Duodenal mucosa (tissue), 2 donors: ENCODE measurements at regions not wholly inside any gene's neighbourhood (a gene's known extent, or its start where the extent isn't known, plus 50 kb on each side); places are given as distances from the start of the nearest gene placed in this dataset.

Experiments used
- H3K27ac ChIP-seq: one replicate; pipeline ENCODE4 v1.7.0; 2013; ENCODE audit warnings: low read depth, low read length
- H3K27me3 ChIP-seq, 2 donors: one replicate each; pipeline ENCODE4 v1.7.0; 2013; ENCODE audit warnings: low read length in 2 of 2, control low read depth in 1 of 2; ENCODE audit not compliant: insufficient read depth in 2 of 2, control insufficient read depth in 1 of 2
- H3K36me3 ChIP-seq, 2 donors: one replicate each; pipeline ENCODE4 v1.7.0; 2013; ENCODE audit warnings: low read length in 2 of 2, control low read depth in 1 of 2; ENCODE audit not compliant: insufficient read depth in 2 of 2, control insufficient read depth in 1 of 2
- H3K4me1 ChIP-seq, 2 donors: one replicate each; pipeline ENCODE4 v1.7.0; 2013; ENCODE audit warnings: low read length in 2 of 2, control low read depth in 1 of 2; ENCODE audit not compliant: insufficient read depth in 2 of 2, control insufficient read depth in 1 of 2
- H3K4me3 ChIP-seq, 2 donors: one replicate each; pipeline ENCODE4 v1.7.0; 2013; ENCODE audit warnings: low read length in 2 of 2, low read depth in 1 of 2
- H3K9ac ChIP-seq, 2 donors: one replicate each; pipeline ENCODE4 v1.7.0; 2013; ENCODE audit warnings: low read length in 2 of 2, low read depth in 1 of 2
- H3K9me3 ChIP-seq, 2 donors: one replicate each; pipeline ENCODE4 v1.7.0; 2013; ENCODE audit warnings: low read length in 2 of 2, control low read depth in 1 of 2; ENCODE audit not compliant: control insufficient read depth in 1 of 2

DNA sequence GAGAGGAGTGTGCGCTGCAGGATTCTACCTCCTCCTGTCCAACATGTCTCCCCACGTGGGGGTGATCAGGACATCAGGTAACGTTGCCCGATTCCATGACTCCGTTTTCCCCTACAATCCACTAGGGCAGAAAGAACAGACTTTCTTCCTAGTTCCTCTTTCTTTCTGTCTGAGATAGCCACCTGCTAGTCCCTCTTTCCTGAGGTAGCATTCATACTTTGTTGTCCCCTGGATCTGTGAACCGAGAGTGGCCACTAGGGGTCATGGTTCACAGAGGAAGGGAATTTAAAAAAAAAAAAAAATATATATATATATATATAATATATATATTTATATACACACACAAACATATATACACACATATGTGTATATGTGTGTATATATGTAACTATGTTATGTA, 210.0 kb upstream of the ZNF521 start:
- H3K4me1 ChIP-seq, result no peaks in the 10 kb centered on the region
- no peaks in the 10 kb centered on the region for H3K27me3 ChIP-seq
- H3K9ac ChIP-seq, result no peak overlapping the region
- no peak overlapping the region for H3K27ac ChIP-seq
- no peaks in the 10 kb centered on the region for H3K9me3 ChIP-seq
- H3K36me3 ChIP-seq, result no peaks in the 10 kb centered on the region
- no peak overlapping the region for H3K4me3 ChIP-seq

DNA sequence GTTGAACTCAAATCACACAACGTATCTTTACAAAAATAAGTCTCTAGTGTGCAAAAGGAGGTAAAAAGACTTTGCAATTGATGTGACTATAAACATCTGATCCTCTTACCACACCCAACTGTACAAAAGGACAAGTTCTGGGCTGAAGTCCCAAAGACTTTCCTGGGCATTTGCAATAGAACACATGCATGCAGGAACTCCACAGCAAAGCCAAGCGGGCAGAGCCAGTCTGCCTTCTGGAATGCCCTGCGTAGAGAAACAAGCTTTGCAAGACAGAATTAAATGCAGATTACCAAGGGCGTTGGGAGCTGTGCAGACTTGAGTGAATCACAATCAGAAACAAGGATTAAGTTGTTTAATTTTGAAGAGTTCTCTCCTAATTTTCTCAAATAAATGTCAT, 208.4 kb upstream of the ZNF521 start:
- Histone ChIP-seq H3K9me3 (no peaks in the 10 kb centered on the region), H3K9ac (no peak overlapping the region), H3K27ac (no peak overlapping the region), H3K4me3 (no peak overlapping the region), H3K4me1 (no peaks in the 10 kb centered on the region), H3K27me3 (no peaks in the 10 kb centered on the region), H3K36me3 (no peaks in the 10 kb centered on the region)

DNA sequence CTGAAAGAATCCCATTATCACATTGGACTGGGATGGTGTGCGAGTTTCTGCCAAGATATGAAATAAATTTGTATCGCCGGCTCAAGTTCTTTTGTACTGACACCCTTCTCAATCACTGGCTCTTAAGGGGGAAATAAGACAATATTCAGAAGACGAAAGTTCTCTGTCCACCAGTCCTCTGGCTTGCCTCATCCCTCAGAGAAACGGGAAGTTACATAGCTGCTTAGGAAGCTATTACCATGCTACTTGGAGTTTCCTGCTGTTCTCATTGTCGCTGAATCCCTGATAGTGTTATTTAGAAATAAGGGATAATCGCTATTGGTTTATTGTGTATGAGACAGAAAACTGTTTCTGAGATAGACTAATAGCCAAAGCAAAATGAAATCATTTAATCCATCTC, 205.0 kb upstream of the ZNF521 start:
- Histone ChIP-seq H3K9ac (no peak overlapping the region), H3K4me3 (no peak overlapping the region), H3K27ac (no peak overlapping the region), H3K4me1 (no peaks in the 10 kb centered on the region), H3K9me3 (no peaks in the 10 kb centered on the region), H3K27me3 (no peaks in the 10 kb centered on the region), H3K36me3 (no peaks in the 10 kb centered on the region)

DNA sequence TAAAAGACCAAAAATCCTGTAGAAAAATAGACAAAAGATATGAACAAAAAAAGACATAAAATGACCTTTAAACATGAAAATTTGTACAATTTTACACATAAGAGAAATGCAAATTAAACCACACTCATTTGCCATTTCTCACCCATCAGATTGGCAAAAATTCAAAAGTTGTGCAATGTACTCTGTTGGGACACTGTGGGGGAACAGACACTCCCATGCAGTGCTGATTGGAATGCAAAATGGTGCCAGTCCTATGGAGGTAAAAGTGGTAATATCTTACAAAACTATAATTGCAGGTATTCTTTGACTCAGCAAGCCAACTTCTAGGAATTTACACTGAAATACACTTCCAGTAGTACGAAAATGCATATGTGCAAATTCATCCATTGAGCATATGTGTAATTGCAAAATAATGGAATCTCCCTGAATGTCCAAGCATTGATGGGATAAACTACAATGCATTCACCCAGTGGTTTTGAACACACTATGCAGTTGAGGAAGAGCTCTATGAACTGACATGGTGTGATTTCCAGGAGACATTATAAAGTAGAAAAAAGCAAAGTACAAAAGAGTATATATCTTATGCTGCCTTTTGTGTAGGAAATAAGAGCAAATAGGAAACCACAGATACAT, 201.8 kb upstream of the ZNF521 start:
- H3K9ac ChIP-seq, result no peak overlapping the region
- H3K27ac ChIP-seq, result no peak overlapping the region
- no peak overlapping the region for H3K4me3 ChIP-seq
- no peaks in the 10 kb centered on the region for H3K4me1 ChIP-seq
- no peaks in the 10 kb centered on the region for H3K36me3 ChIP-seq
- H3K9me3 ChIP-seq, result no peaks in the 10 kb centered on the region
- no peaks in the 10 kb centered on the region for H3K27me3 ChIP-seq

DNA sequence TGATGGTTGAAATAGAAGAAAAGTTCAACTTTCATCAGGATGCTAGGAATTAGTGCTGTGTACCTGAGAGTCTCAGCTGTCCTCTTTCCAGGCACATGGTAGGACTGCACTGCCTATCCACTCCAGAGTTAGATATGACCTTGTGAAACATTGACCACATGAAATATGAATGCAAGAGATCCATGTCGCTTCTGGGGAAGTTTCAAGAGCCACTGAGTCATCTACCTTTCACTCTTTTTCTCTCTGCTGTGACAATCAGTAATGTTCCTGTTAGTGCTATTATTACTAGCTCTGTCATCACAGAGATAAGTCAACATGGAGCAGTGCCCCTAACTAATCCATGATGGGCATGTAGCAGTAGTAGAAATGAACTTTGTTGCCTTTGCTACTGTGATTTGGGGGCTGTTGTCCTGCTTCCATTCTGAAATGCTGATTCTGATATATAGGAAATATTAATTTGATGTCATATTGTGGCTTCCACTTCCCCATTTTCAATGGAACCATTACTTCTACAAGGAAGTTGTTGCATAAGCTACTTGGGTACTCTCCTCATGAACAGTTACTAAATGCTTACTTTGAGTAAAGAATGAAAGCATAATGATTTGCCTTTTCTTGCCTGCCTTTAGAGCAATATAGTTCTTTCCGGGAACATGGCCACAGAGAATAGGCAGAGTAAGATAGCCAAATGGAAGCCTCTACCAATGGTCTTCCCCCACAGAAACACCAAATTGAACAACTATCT, 192.8 kb upstream of the ZNF521 start:
- Histone ChIP-seq H3K36me3 (no peaks in the 10 kb centered on the region), H3K9ac (no peak overlapping the region), H3K4me1 (no peaks in the 10 kb centered on the region), H3K27ac (no peak overlapping the region), H3K4me3 (no peak overlapping the region), H3K27me3 (no peaks in the 10 kb centered on the region), H3K9me3 (no peaks in the 10 kb centered on the region)

DNA sequence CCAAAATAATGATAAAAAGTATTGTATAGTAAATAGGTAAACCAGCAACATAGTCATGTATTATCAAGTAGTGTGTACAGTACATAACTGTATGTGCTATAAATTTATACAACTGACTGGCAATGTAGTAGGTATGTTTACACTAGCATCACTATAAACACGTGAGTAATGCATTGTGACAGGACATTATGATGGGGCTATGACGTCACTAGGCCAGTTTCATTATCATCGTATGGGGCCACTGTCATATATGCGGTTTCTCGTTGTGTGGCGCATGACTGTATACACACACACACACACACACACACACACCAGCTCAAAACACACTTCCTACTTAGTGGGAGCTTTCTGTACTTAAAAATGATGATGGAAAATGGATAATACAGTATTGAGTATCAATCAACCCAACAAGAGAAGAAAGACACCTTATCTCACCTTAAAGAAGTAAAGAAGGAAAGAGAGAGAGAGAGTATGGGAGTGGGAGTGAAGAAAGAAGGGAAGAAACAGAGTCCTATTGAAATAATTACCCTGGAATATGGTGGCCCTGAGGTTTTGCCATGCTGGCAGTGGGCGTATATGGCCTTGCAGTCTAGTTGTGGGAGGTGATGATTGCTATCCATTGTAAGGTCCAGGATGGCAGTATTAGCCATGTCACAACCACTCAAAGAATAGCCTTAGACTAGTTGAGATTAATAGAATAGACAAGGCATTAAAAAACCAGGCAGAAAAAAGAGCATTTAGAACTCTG, 186.4 kb upstream of the ZNF521 start:
- Histone ChIP-seq H3K9ac (no peak overlapping the region), H3K4me1 (no peaks in the 10 kb centered on the region), H3K36me3 (no peaks in the 10 kb centered on the region), H3K9me3 (peaks cover 0 to under 1% of the 10 kb centered on the region in 2 donors), H3K4me3 (no peak overlapping the region), H3K27ac (no peak overlapping the region), H3K27me3 (no peaks in the 10 kb centered on the region)

DNA sequence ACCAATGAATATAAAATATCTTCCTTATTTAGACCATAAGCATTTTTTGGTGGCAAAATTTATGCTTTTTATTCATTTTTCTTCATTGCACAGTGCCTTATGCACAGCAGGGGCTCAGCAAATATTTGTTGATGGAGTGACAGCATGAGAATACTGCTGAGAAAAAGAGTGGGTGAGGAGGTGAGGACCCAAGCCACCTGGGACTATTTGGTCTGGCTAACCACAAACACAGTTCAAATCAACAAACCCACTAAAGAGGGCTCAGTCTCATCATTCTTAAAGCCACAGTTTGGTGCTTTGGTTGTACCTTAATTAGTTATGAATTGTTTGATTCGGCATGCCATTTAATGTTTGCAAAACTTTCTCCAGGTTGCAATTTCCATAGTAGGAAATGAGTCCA, 183.5 kb upstream of the ZNF521 start:
- Histone ChIP-seq H3K4me3 (no peak overlapping the region), H3K36me3 (no peaks in the 10 kb centered on the region), H3K27ac (no peak overlapping the region), H3K4me1 (no peaks in the 10 kb centered on the region), H3K27me3 (no peaks in the 10 kb centered on the region), H3K9ac (no peak overlapping the region), H3K9me3 (peaks cover 0 to 3% of the 10 kb centered on the region in 2 donors)

DNA sequence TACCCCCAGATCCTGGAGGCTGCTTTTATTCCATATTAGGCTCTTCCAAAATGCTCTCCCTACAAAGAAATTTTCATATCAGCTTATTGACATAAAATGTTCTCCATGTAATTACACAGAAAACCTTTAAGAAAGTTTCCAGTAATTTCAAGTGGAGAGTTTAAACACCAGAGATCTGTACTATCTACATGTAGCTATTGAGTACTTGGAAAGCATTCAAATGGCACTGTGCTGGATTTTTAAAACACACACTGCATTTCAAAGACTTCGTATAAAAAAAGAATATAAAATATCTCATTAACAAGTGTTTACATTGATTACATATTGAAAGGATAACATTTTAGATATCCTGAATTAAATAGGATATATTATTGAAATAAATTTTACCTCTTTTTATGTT, 182.4 kb upstream of the ZNF521 start:
- H3K27me3 ChIP-seq, result no peaks in the 10 kb centered on the region
- peaks cover 0 to 3% of the 10 kb centered on the region in 2 donors for H3K9me3 ChIP-seq
- no peaks in the 10 kb centered on the region for H3K36me3 ChIP-seq
- no peak overlapping the region for H3K27ac ChIP-seq
- no peaks in the 10 kb centered on the region for H3K4me1 ChIP-seq
- no peak overlapping the region for H3K9ac ChIP-seq
- no peak overlapping the region for H3K4me3 ChIP-seq

DNA sequence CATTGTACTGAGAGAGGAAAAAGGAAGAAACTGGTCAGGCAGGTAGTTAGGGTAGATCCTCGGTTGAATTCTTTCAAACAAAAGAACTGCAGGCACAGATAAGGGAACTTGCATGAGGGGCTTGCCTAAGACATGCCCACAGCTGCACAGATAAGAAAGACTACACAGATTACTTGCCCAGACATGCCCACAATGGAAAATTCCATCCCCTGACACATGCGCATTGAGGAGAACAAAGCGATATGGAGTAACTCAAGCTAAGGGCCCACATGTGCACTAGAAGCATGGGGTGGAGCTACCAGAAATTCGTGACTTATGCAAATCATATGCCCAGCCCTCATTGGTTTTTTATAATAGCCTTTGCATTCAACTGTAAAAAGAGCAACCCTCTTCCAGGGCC, 181.3 kb upstream of the ZNF521 start:
- Histone ChIP-seq H3K27ac (no peak overlapping the region), H3K9me3 (peaks cover 0 to 3% of the 10 kb centered on the region in 2 donors), H3K4me3 (no peak overlapping the region), H3K27me3 (no peaks in the 10 kb centered on the region), H3K4me1 (no peaks in the 10 kb centered on the region), H3K36me3 (no peaks in the 10 kb centered on the region), H3K9ac (no peak overlapping the region)

DNA sequence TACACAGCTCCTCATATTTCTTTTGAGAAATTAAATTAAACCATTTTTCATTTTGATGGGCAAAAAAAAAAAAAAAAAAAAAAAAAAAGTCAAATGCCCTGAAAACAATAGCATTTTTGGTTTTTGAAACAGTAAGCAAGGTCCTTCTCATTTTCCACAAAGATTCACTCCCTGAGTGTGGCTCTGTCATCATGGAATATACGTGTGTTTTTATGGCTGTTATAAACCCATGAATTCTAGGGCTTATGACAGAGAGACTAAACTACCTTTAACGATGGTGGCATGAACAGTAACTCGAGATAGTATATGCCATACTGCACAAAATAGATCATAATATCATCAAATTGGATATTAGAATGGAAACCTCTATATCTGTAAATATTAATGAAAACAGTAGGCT, 179.2 kb upstream of the ZNF521 start:
- H3K27me3 ChIP-seq, result no peaks in the 10 kb centered on the region
- H3K9ac ChIP-seq, result no peak overlapping the region
- H3K4me1 ChIP-seq, result no peaks in the 10 kb centered on the region
- no peak overlapping the region for H3K4me3 ChIP-seq
- H3K36me3 ChIP-seq, result no peaks in the 10 kb centered on the region
- no peak overlapping the region for H3K27ac ChIP-seq
- peaks cover 0 to 3% of the 10 kb centered on the region in 2 donors for H3K9me3 ChIP-seq
